CD4-positive, alpha-beta T cell treated with Interleukin-1 beta for 1 hour (primary cell): ENCODE measurements at regions not wholly inside any gene's neighbourhood (a gene's known extent, or its start where the extent isn't known, plus 50 kb on each side); places are given as distances from the start of the nearest gene placed in this dataset.

ENCODE experiments used
- DNase-seq, 2 donors: peaks; one replicate each; pipeline ENCODE4 v3.0.0-alpha.2; 2020 to 2022

- DNase-seq: no peak
Observed at GRCh38 chr6:141667580-141668309, 465.0 kb upstream of the GJE1 start.

GRCh38 chr6:141666187-141666586, 466.5 kb upstream of the GJE1 start:
- no peak for DNase-seq

- no peak for DNase-seq
Observed at GRCh38 chr6:141664744-141665143, 468.0 kb upstream of the GJE1 start.

- no peak for DNase-seq
Observed at GRCh38 chr6:141659582-141659981, 473.1 kb upstream of the GJE1 start.

GRCh38 chr6:141658696-141659095, 474.0 kb upstream of the GJE1 start:
- no peak for DNase-seq

GRCh38 chr6:141657812-141658211, 474.9 kb upstream of the GJE1 start:
- no peak for DNase-seq

GRCh38 chr6:141653590-141653989, 479.1 kb upstream of the GJE1 start:
- DNase-seq: no peak

GRCh38 chr6:141641951-141642350, 490.8 kb upstream of the GJE1 start:
- DNase-seq: no peak

- no peak for DNase-seq
Observed at GRCh38 chr6:141641406-141641805, 491.3 kb upstream of the GJE1 start.

- DNase-seq: no peak
Observed at GRCh38 chr6:141635621-141636020, 497.1 kb upstream of the GJE1 start.

GRCh38 chr6:141634269-141634668, 498.5 kb upstream of the GJE1 start:
- no peak for DNase-seq

- no peak for DNase-seq
Observed at GRCh38 chr6:141624301-141624700, 508.4 kb upstream of the GJE1 start.

- DNase-seq: no peak
Observed at GRCh38 chr6:141618180-141618581, 514.5 kb upstream of the GJE1 start.

GRCh38 chr6:141610741-141611140, 522.0 kb upstream of the GJE1 start:
- DNase-seq: no peak

GRCh38 chr6:141607956-141608355, 524.8 kb upstream of the GJE1 start:
- no peak for DNase-seq

GRCh38 chr6:141598487-141598886, 534.2 kb upstream of the GJE1 start:
- no peak for DNase-seq

- DNase-seq: no peak
Observed at GRCh38 chr6:141594874-141595273, 537.9 kb upstream of the GJE1 start.

- DNase-seq: no peak
Observed at GRCh38 chr6:141593311-141593710, 539.4 kb upstream of the GJE1 start.

GRCh38 chr6:141587482-141588266, 545.1 kb upstream of the GJE1 start:
- no peak for DNase-seq

GRCh38 chr6:141580988-141581552, 551.7 kb upstream of the GJE1 start:
- DNase-seq: no peak

- no peak for DNase-seq
Observed at GRCh38 chr6:141580131-141580530, 552.6 kb upstream of the GJE1 start.

GRCh38 chr6:141576751-141577150, 556.0 kb upstream of the GJE1 start:
- no peak for DNase-seq

GRCh38 chr6:141562851-141563763, 569.6 kb upstream of the GJE1 start:
- DNase-seq: peak; percentile 73 to 75
